Lung (tissue), 11 donors: ENCODE measurements at regions not wholly inside any gene's neighbourhood (a gene's known extent, or its start where the extent isn't known, plus 50 kb on each side); places are given as distances from the start of the nearest gene placed in this dataset.

Experiments used
- ATAC-seq: fragments of 200-7000 bp; cut with Tn5 transposase; one replicate; pipeline ENCODE4 v1.9.1; 2020; ENCODE audit warnings: moderate number of reproducible peaks; ENCODE audit not compliant: insufficient read depth, low FRiP score
- DNase-seq, 3 donors: peaks; one replicate each; pipeline ENCODE4 v3.0.0-alpha.2; 2013 to 2017
- H3K27ac ChIP-seq, 2 donors: one replicate each; pipeline ENCODE4 v1.5.1; 2013; ENCODE audit warnings: mild to moderate bottlenecking in 2 of 2, moderate library complexity in 2 of 2, control low read depth in 1 of 2, inconsistent platforms in 1 of 2, low read depth in 1 of 2, low read length in 1 of 2
- H3K27me3 ChIP-seq, 3 donors: one replicate each; pipeline ENCODE4 v1.5.1; 2013; ENCODE audit warnings: low read length in 2 of 3; ENCODE audit not compliant: control insufficient read depth in 3 of 3, insufficient read depth in 3 of 3
- H3K36me3 ChIP-seq, 4 donors: one replicate each; pipeline ENCODE4 v1.5.1; 2013; ENCODE audit warnings: low read length in 4 of 4, mild to moderate bottlenecking in 1 of 4, moderate library complexity in 1 of 4; ENCODE audit not compliant: control insufficient read depth in 4 of 4, insufficient read depth in 4 of 4
- H3K4me1 ChIP-seq, 5 donors: one replicate each; pipeline ENCODE4 v1.5.1; 2013; ENCODE audit warnings: low read length in 5 of 5, mild to moderate bottlenecking in 2 of 5, moderate library complexity in 1 of 5; ENCODE audit not compliant: control insufficient read depth in 5 of 5, insufficient read depth in 5 of 5
- H3K4me3 ChIP-seq: one replicate; pipeline ENCODE4 v1.5.1; 2013; ENCODE audit warnings: mild to moderate bottlenecking, control low read depth, moderate library complexity
- H3K9ac ChIP-seq, 2 donors: one replicate each; pipeline ENCODE4 v1.5.1; 2013; ENCODE audit warnings: low read length in 2 of 2, control low read depth in 1 of 2; ENCODE audit not compliant: insufficient read depth in 1 of 2
- H3K9me3 ChIP-seq, 4 donors: one replicate each; pipeline ENCODE4 v1.5.1; 2013; ENCODE audit warnings: low read length in 3 of 4, mild to moderate bottlenecking in 1 of 4, moderate library complexity in 1 of 4; ENCODE audit not compliant: control insufficient read depth in 4 of 4, insufficient read depth in 3 of 4
- CTCF ChIP-seq: IDR thresholded peaks from 2 replicates; pipeline ENCODE4 v1.5.1; 2012; ENCODE audit warnings: mild to moderate bottlenecking; ENCODE audit errors: control extremely low read depth, extremely low read depth
- WGBS, 2 donors: extraction: QIAGEN DNeasy Blood & Tissue Kit; methylation state at CpG; one replicate each; pipeline ENCODE4 v1.1.7; 2013; 5-methylcytosine and 5-hydroxymethylcytosine counted together
- donor health status: control.
- donor health status: control.
- donor health status: Bipolar disorder and iron deficiency.
- donor health status: healthy.
- donor health status: DM: yes; HTN: yes; CAD: no.

- H3K4me1 ChIP-seq: peaks cover 0 to 27% (median 8%) of the 10 kb centered on the region in 5 donors
These were observed 229.1 kb upstream of the IGF1R start for GRCh38 chr15:98419173-98419780.

GRCh38 chr15:98420837-98421236 is 227.5 kb upstream of the IGF1R start:
- Histone ChIP-seq H3K4me3 (no peak overlapping the region), H3K4me1 (peaks cover 0 to 27% (median 8%) of the 10 kb centered on the region in 5 donors), H3K27ac (no peak overlapping the region), H3K27me3 (peaks cover 6 to 27% (median 19%) of the 10 kb centered on the region in 3 donors), H3K9me3 (no peaks in the 10 kb centered on the region), H3K9ac (no peak overlapping the region), H3K36me3 (no peaks in the 10 kb centered on the region)
- TF ChIP-seq CTCF: no peak
- ATAC-seq (no peak), DNase-seq (no peak)
- 43 to 45% methylated on average over 8 of the region's 8 CpGs for WGBS, 2 donors

More at GRCh38 chr15:98419173-98419780, 229.1 kb upstream of the IGF1R start:
- no peaks in the 10 kb centered on the region for H3K36me3 ChIP-seq
- H3K9ac ChIP-seq: no peak overlapping the region
- DNase-seq (peak in 1 of 3 donors; percentile 59), ATAC-seq (no peak)
- no peaks in the 10 kb centered on the region for H3K9me3 ChIP-seq
- no peak overlapping the region for H3K27ac ChIP-seq
- TF ChIP-seq CTCF: no peak
- no peak overlapping the region for H3K4me3 ChIP-seq
- WGBS, 2 donors: 78 to 85% methylated on average over 5 of the region's 5 CpGs
- peaks cover 6 to 27% (median 19%) of the 10 kb centered on the region in 3 donors for H3K27me3 ChIP-seq

- peak; percentile 78 for ATAC-seq
- Histone ChIP-seq H3K4me3 (no peak overlapping the region), H3K9me3 (no peaks in the 10 kb centered on the region), H3K36me3 (no peaks in the 10 kb centered on the region), H3K27ac (no peak overlapping the region), H3K4me1 (peaks cover 0 to 21% (median 4%) of the 10 kb centered on the region in 5 donors), H3K9ac (no peak overlapping the region), H3K27me3 (peaks cover 6 to 33% (median 19%) of the 10 kb centered on the region in 3 donors)
- 3 to 4% methylated on average over 62 of the region's 62 CpGs for WGBS, 2 donors
- peak; percentile 82 for TF ChIP-seq CTCF
- DNase-seq: peak; percentile 63 to 75 (median 72)
These were observed 226.8 kb upstream of the IGF1R start for GRCh38 chr15:98421419-98422129.
